ENCODE measurements at regions not wholly inside any gene's neighbourhood (a gene's known extent, or its start where the extent isn't known, plus 50 kb on each side); places are given as distances from the start of the nearest gene placed in this dataset.

DNA sequence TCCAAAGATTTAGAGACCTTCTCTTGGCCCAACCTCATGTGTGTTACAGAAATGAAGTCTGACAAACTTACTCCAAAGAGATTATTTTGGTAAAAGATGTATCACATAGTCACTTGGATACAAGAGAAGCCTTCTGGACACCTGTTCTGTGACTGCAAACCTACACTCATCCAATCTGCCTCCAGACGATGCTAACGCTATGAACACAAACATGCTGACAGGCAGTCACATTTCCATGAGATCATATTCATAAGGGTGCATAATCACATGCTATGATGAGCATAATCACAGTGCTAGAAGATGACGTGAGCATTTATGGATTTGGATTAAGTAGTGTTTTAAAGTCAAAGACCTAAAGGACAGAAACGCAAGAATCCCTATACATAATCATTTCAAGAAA is 340.2 kb downstream of the HACE1 start:
- Histone ChIP-seq H3K36me3 (ENCODE audit: insufficient read depth, insufficient read length, low read length) (no peaks in the 10 kb centered on the region), H3K4me1 (ENCODE audit: insufficient read depth, insufficient read length) (no peaks in the 10 kb centered on the region), H3K27me3 (ENCODE audit: insufficient read depth, insufficient read length) (no peaks in the 10 kb centered on the region), H3K4me3 (ENCODE audit: insufficient read length, low read depth) (no peak overlapping the region), H3K9me3 (ENCODE audit: insufficient read depth, low read length) (no peaks in the 10 kb centered on the region), H3K9ac (ENCODE audit: insufficient read length, low read depth) (no peak overlapping the region)
- TF ChIP-seq YY1 (IDR thresholded peaks at IDR 0.05; ENCODE audit: insufficient read depth, insufficient read length) (no peak), ZNF274 (IDR thresholded peaks at IDR 0.05; ENCODE audit: low read depth, low read length) (no peak), SUZ12 (IDR thresholded peaks at IDR 0.05; ENCODE audit: extremely low read depth, insufficient read depth, insufficient read length) (no peak)
- DNase-seq (ENCODE audit: low read depth, low spot score): no peak

DNA sequence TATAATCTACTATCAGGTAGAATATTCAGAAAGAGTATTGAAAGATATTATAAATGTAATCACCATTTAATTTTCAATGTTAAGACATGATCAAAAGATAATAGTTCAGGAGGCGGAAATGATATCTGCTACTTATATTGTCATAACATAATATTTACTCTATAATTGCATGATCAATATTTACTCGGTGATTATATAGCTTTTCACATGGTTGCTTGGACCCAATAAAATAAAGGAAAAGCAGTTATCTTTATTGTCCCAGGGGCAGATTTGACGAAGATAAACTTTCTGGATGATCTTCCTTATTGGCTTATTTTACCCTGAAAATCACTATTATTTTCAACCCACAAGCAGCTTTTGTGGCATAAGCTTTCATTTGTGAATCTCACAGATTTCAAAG is 350.4 kb downstream of the HACE1 start:
- Histone ChIP-seq H3K4me3 (ENCODE audit: insufficient read length, low read depth) (no peak overlapping the region), H3K27me3 (ENCODE audit: insufficient read depth, insufficient read length) (no peaks in the 10 kb centered on the region), H3K4me1 (ENCODE audit: insufficient read depth, insufficient read length) (no peaks in the 10 kb centered on the region), H3K9ac (ENCODE audit: insufficient read length, low read depth) (no peak overlapping the region), H3K36me3 (ENCODE audit: insufficient read depth, insufficient read length, low read length) (no peaks in the 10 kb centered on the region), H3K9me3 (ENCODE audit: insufficient read depth, low read length) (no peaks in the 10 kb centered on the region)
- no peak for TF ChIP-seq ZNF274 (IDR thresholded peaks at IDR 0.05; ENCODE audit: low read depth, low read length)
- TF ChIP-seq YY1 (IDR thresholded peaks at IDR 0.05; ENCODE audit: insufficient read depth, insufficient read length): no peak
- TF ChIP-seq SUZ12 (IDR thresholded peaks at IDR 0.05; ENCODE audit: extremely low read depth, insufficient read depth, insufficient read length): no peak
- DNase-seq (ENCODE audit: low read depth, low spot score): no peak

DNA sequence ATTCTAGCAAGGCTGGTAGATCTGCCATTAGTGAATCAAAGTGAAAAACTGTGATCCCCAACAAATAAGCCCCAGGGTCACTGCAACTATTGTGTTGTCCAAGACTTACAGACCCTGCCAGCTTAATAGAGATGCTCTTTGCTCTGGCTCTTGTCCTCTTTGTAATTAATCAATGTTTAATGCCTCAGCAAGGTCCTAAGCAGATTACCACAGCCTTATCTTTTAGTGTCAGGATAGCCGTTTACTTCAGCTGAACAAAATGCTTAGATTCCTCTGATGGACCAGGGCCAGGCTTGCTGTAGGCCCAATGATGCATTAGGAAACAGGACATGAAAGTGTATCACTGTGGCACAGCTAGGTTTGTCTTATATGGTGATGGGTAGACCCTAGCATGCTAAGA is 353.3 kb downstream of the HACE1 start:
- Histone ChIP-seq H3K27me3 (ENCODE audit: insufficient read depth, insufficient read length) (no peaks in the 10 kb centered on the region), H3K9me3 (ENCODE audit: insufficient read depth, low read length) (no peaks in the 10 kb centered on the region), H3K9ac (ENCODE audit: insufficient read length, low read depth) (no peak overlapping the region), H3K36me3 (ENCODE audit: insufficient read depth, insufficient read length, low read length) (no peaks in the 10 kb centered on the region), H3K4me1 (ENCODE audit: insufficient read depth, insufficient read length) (no peaks in the 10 kb centered on the region), H3K4me3 (ENCODE audit: insufficient read length, low read depth) (no peak overlapping the region)
- TF ChIP-seq YY1 (IDR thresholded peaks at IDR 0.05; ENCODE audit: insufficient read depth, insufficient read length) (no peak), ZNF274 (IDR thresholded peaks at IDR 0.05; ENCODE audit: low read depth, low read length) (no peak), SUZ12 (IDR thresholded peaks at IDR 0.05; ENCODE audit: extremely low read depth, insufficient read depth, insufficient read length) (no peak)
- no peak for DNase-seq (ENCODE audit: low read depth, low spot score)

DNA sequence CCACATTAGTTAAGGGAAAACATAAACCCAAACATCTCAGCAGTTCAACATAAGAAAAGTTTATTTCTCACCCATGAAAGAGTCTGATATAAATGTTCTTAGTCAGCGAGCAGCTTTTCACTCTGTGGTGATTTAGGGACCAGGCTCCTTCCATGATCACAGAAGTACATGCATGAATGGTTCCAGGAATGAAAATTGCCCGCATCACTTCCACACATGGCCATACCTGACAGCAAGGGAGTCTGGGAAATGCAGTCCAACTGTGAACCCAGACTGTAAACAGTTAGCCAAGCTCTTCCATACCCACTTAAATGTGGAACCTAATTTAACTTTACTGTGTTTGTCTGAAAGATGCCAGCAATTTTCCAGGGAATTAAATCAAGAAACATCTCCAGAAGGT is 353.9 kb downstream of the HACE1 start:
- H3K9ac ChIP-seq (ENCODE audit: insufficient read length, low read depth): no peak overlapping the region
- TF ChIP-seq YY1 (IDR thresholded peaks at IDR 0.05; ENCODE audit: insufficient read depth, insufficient read length) (no peak), SUZ12 (IDR thresholded peaks at IDR 0.05; ENCODE audit: extremely low read depth, insufficient read depth, insufficient read length) (no peak), ZNF274 (IDR thresholded peaks at IDR 0.05; ENCODE audit: low read depth, low read length) (no peak)
- no peak overlapping the region for H3K4me3 ChIP-seq (ENCODE audit: insufficient read length, low read depth)

DNA sequence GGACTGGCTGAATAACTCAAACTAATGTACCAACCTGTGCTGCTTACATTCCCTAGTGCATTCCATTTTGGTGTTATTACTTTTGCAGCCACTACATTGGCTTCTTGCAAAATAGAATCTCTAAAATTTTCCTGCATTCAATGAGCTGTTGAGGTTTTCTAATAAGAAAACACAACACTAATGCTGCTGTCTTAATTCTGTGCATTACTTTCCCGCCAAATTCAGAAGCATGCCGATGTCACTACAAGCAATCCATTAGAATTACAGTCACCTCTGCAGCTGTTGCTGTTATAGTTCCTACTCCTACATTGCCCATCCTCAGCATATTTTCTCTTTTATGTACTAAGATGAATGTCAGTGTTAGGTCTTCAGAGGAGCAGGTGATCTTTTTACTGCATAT is 359.5 kb downstream of the HACE1 start:
- H3K4me3 ChIP-seq (ENCODE audit: insufficient read length, low read depth): no peak overlapping the region
- no peaks in the 10 kb centered on the region for H3K9me3 ChIP-seq (ENCODE audit: insufficient read depth, low read length)
- TF ChIP-seq ZNF274 (IDR thresholded peaks at IDR 0.05; ENCODE audit: low read depth, low read length): no peak
- no peak for TF ChIP-seq SUZ12 (IDR thresholded peaks at IDR 0.05; ENCODE audit: extremely low read depth, insufficient read depth, insufficient read length)
- no peak for TF ChIP-seq YY1 (IDR thresholded peaks at IDR 0.05; ENCODE audit: insufficient read depth, insufficient read length)
- H3K36me3 ChIP-seq (ENCODE audit: insufficient read depth, insufficient read length, low read length): no peaks in the 10 kb centered on the region
- H3K27me3 ChIP-seq (ENCODE audit: insufficient read depth, insufficient read length): no peaks in the 10 kb centered on the region
- no peaks in the 10 kb centered on the region for H3K4me1 ChIP-seq (ENCODE audit: insufficient read depth, insufficient read length)
- DNase-seq (ENCODE audit: low read depth, low spot score): no peak
- H3K9ac ChIP-seq (ENCODE audit: insufficient read length, low read depth): no peak overlapping the region

More for the DNA sequence above, 353.9 kb downstream of the HACE1 start:
- Histone ChIP-seq H3K4me1 (ENCODE audit: insufficient read depth, insufficient read length) (no peaks in the 10 kb centered on the region), H3K36me3 (ENCODE audit: insufficient read depth, insufficient read length, low read length) (no peaks in the 10 kb centered on the region), H3K27me3 (ENCODE audit: insufficient read depth, insufficient read length) (no peaks in the 10 kb centered on the region), H3K9me3 (ENCODE audit: insufficient read depth, low read length) (no peaks in the 10 kb centered on the region)
- no peak for DNase-seq (ENCODE audit: low read depth, low spot score)

DNA sequence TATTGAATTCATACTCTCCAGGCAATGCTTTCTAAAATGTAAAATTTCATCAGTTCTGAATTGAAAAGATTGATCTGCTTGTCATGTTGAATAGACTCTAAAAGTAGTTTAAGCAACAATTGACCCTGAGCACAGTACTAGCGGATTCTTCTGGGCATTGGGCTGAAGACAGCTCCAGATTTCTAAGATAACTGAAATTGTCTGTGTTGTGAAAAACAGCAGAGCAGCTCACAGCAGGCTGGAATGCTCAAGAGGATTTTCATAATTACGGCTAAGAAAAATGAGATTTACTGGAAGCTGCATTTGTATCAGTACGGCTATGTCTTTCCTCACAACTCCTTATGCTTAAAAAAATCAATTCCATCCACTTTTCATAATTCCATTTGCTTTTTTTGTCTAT is 373.7 kb downstream of the HACE1 start:
- H3K4me3 ChIP-seq (ENCODE audit: insufficient read length, low read depth): no peak overlapping the region
- TF ChIP-seq SUZ12 (IDR thresholded peaks at IDR 0.05; ENCODE audit: extremely low read depth, insufficient read depth, insufficient read length) (no peak), YY1 (IDR thresholded peaks at IDR 0.05; ENCODE audit: insufficient read depth, insufficient read length) (no peak), ZNF274 (IDR thresholded peaks at IDR 0.05; ENCODE audit: low read depth, low read length) (no peak)
- H3K9ac ChIP-seq (ENCODE audit: insufficient read length, low read depth): no peak overlapping the region

DNA sequence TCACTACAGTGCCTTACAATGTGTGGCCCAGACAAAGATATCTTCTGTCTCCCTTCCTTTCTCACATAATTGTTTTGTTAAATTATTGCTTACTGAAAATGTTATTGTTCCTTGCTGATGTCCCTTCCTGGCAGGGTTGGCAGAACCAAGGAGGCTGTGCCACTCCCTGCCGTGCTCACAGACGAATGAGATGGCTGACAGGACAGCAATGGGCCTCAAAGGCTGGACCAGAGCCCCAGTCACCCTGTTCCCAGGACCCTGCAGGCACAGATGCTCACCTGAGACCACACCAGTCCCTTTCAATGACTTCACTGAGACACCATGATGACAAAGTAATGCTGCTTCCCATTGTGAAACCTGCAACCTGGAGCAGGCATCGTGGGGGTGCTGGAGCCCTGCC is 375.1 kb downstream of the HACE1 start:
- H3K27me3 ChIP-seq (ENCODE audit: insufficient read depth, insufficient read length): no peaks in the 10 kb centered on the region

More for the DNA sequence above, 373.7 kb downstream of the HACE1 start:
- DNase-seq (ENCODE audit: low read depth, low spot score): no peak
- Histone ChIP-seq H3K36me3 (ENCODE audit: insufficient read depth, insufficient read length, low read length) (no peaks in the 10 kb centered on the region), H3K9me3 (ENCODE audit: insufficient read depth, low read length) (no peaks in the 10 kb centered on the region), H3K4me1 (ENCODE audit: insufficient read depth, insufficient read length) (no peaks in the 10 kb centered on the region), H3K27me3 (ENCODE audit: insufficient read depth, insufficient read length) (no peaks in the 10 kb centered on the region)

More for the DNA sequence above, 375.1 kb downstream of the HACE1 start:
- Histone ChIP-seq H3K9ac (ENCODE audit: insufficient read length, low read depth) (no peak overlapping the region), H3K4me3 (ENCODE audit: insufficient read length, low read depth) (no peak overlapping the region), H3K36me3 (ENCODE audit: insufficient read depth, insufficient read length, low read length) (no peaks in the 10 kb centered on the region), H3K4me1 (ENCODE audit: insufficient read depth, insufficient read length) (no peaks in the 10 kb centered on the region), H3K9me3 (ENCODE audit: insufficient read depth, low read length) (no peaks in the 10 kb centered on the region)
- TF ChIP-seq ZNF274 (IDR thresholded peaks at IDR 0.05; ENCODE audit: low read depth, low read length) (no peak), SUZ12 (IDR thresholded peaks at IDR 0.05; ENCODE audit: extremely low read depth, insufficient read depth, insufficient read length) (no peak), YY1 (IDR thresholded peaks at IDR 0.05; ENCODE audit: insufficient read depth, insufficient read length) (no peak)
- no peak for DNase-seq (ENCODE audit: low read depth, low spot score)
